ENCODE measurements at regions not wholly inside any gene's neighbourhood (a gene's known extent, or its start where the extent isn't known, plus 50 kb on each side); places are given as distances from the start of the nearest gene placed in this dataset.

GRCh38 chr2:58951722-58952121, 710.6 kb upstream of the FANCL start:
- Histone ChIP-seq H4K8ac (ENCODE audit: extremely low read depth, insufficient read depth, low read length) (no peak overlapping the region), H3K23me2 (ENCODE audit: low read depth, low read length) (no peaks in the 10 kb centered on the region), H2BK15ac (ENCODE audit: low read length) (no peak overlapping the region), H3K79me2 (ENCODE audit: control insufficient read depth in 1 of 2, insufficient read depth in 2 of 2, low read length in 2 of 2) (no peaks in the 10 kb centered on the region), H3K18ac (ENCODE audit: extremely low read depth, low read length) (no peak overlapping the region), H4K20me1 (replicated peaks in 1 of 2; ENCODE audit: control insufficient read depth in 1 of 2, insufficient read depth in 2 of 2, low read length in 2 of 2) (no peaks in the 10 kb centered on the region), H3K79me1 (ENCODE audit: low read depth, low read length) (no peaks in the 10 kb centered on the region), H3K4ac (replicated peaks; ENCODE audit: insufficient read length, low read depth, low read length) (no peak overlapping the region), H4K5ac (ENCODE audit: insufficient read length, low read depth, low read length) (no peak overlapping the region), H3K27ac (ENCODE audit: low read depth, low read length) (no peak overlapping the region), H3K56ac (replicated peaks; ENCODE audit: insufficient read length, low read depth, low read length) (no peak overlapping the region), H3K4me3 (ENCODE audit: extremely low read depth in 1 of 4, insufficient read depth in 2 of 4, low read depth in 3 of 4, low read length in 4 of 4) (no peak overlapping the region), H3K23ac (ENCODE audit: insufficient read length) (no peak overlapping the region), H3K27me3 (replicated peaks in 1 of 4; ENCODE audit: control insufficient read depth in 3 of 4, extremely low read depth in 1 of 4, insufficient read depth in 3 of 4, low read length in 3 of 4) (no peaks in the 10 kb centered on the region; a peak in 1 of 7 replicates), H3K4me1 (replicated peaks in 1 of 4; ENCODE audit: control insufficient read depth in 3 of 4, insufficient read depth in 4 of 4, low read length in 3 of 4) (peaks cover 10 to 22% (median 15%) of the 10 kb centered on the region in 4 experiments; a peak in 6 of 7 replicates), H2BK20ac (ENCODE audit: low read length) (no peak overlapping the region), H3K4me2 (ENCODE audit: insufficient read depth in 1 of 2, low read depth in 2 of 2, low read length in 2 of 2) (no peak overlapping the region), H2BK120ac (replicated peaks; ENCODE audit: low read depth, low read length) (no peak overlapping the region), H2BK12ac (ENCODE audit: low read depth, low read length) (no peak overlapping the region), H3K36me3 (ENCODE audit: control insufficient read depth in 2 of 4, insufficient read depth in 4 of 4, low read length in 3 of 4) (no peaks in the 10 kb centered on the region), H2AFZ (ENCODE audit: low read length) (no peak overlapping the region), H3K9ac (replicated peaks in 1 of 4; ENCODE audit: extremely low read depth in 1 of 4, low read depth in 3 of 4, low read length in 3 of 4) (no peak overlapping the region), H4K91ac (replicated peaks; ENCODE audit: insufficient read length, low read length) (no peak overlapping the region), H2AK5ac (ENCODE audit: low read depth, low read length) (no peak overlapping the region), H2BK5ac (ENCODE audit: low read depth, low read length) (no peak overlapping the region), H3K9me3 (ENCODE audit: insufficient read depth in 2 of 2, low read depth in 1 of 2, low read length in 1 of 2) (no peaks in the 10 kb centered on the region), H3K14ac (ENCODE audit: insufficient read length) (no peak overlapping the region)
- TF ChIP-seq SIN3A (conservative IDR thresholded peaks at IDR 0.05 in 1 of 2, IDR thresholded peaks at IDR 0.05 in 1 of 2; ENCODE audit: low read depth in 1 of 2, low read length in 2 of 2): no peak
- TF ChIP-seq BCL11A (IDR thresholded peaks at IDR 0.05; ENCODE audit: low read depth in 2 of 2, low read length in 2 of 2): no peak
- TF ChIP-seq FOSL1 (IDR thresholded peaks at IDR 0.05; ENCODE audit: insufficient read depth, low read depth, low read length): no peak
- TF ChIP-seq RFX5 (IDR thresholded peaks at IDR 0.05; ENCODE audit: borderline replicate concordance, low read depth, low read length): no peak
- no peak for TF ChIP-seq SIRT6 (IDR thresholded peaks at IDR 0.05; ENCODE audit: low read length)
- no peak for TF ChIP-seq TEAD4 (IDR thresholded peaks at IDR 0.05; ENCODE audit: low read depth, low read length)
- TF ChIP-seq EGR1 (IDR thresholded peaks at IDR 0.05; ENCODE audit: borderline replicate concordance, low read depth, low read length): no peak
- TF ChIP-seq CREB1 (IDR thresholded peaks at IDR 0.05): no peak
- no peak for TF ChIP-seq SP4 (IDR thresholded peaks at IDR 0.05; ENCODE audit: low read length)
- no peak for TF ChIP-seq USF2 (IDR thresholded peaks at IDR 0.05; ENCODE audit: low read length)
- no peak for TF ChIP-seq EZH2 (IDR thresholded peaks at IDR 0.05; ENCODE audit: low read depth, low read length, severe bottlenecking)
- no peak for TF ChIP-seq SAP30 (IDR thresholded peaks at IDR 0.05; ENCODE audit: insufficient read depth, insufficient replicate concordance, low read length)
- TF ChIP-seq GABPA (IDR thresholded peaks at IDR 0.05; ENCODE audit: borderline replicate concordance, insufficient read depth, low read length): no peak
- no peak for TF ChIP-seq SP2 (IDR thresholded peaks at IDR 0.05; ENCODE audit: low read length)
- no peak for DNase-seq (ENCODE audit: low read depth in 1 of 2, low spot score in 2 of 2)
- 90% methylated on average over 3 of the region's 3 CpGs; no CpG with 5 or more reads in 1 of the 2 experiments for WGBS, 2 experiments (ENCODE audit: extremely low coverage in 1 of 2, insufficient coverage in 1 of 2, insufficient read length in 1 of 2, insufficient replicate concordance in 2 of 2, low coverage in 1 of 2, low lambda C conversion rate in 2 of 2, missing lambda C conversion rate in 1 of 2)
- POLR2A ChIA-PET (ENCODE audit: partially characterized antibody): no interaction called here
- CTCF ChIA-PET (ENCODE audit: partially characterized antibody): interaction anchor here (0.6 to 1.1 kb wide), 4 partner anchors 25 to 1163 kb away, joined by 3 to 4 read pairs (median 4); no protein-coding TSS in a partner anchor
- FAIRE-seq: no peak
